PC-9 (cell line): ENCODE measurements at regions not wholly inside any gene's neighbourhood (a gene's known extent, or its start where the extent isn't known, plus 50 kb on each side); places are given as distances from the start of the nearest gene placed in this dataset.

Source experiments
- EZH2 ChIP-seq: fragments of 200-600 bp; sonication (generic); IDR thresholded peaks from 2 replicates; pipeline ENCODE4 v1.8.0; 2017; ENCODE audit warnings: antibody characterized with exemption, low read depth
- TF ChIP-seq, protein P1 (sequence below): fragments of 200-600 bp; sonication (generic); conservative IDR thresholded peaks from 2 replicates; pipeline ENCODE4 v1.6.1; 2017; ENCODE audit warnings: mixed run types, antibody characterized with exemption, mild to moderate bottlenecking, moderate library complexity

DNA sequence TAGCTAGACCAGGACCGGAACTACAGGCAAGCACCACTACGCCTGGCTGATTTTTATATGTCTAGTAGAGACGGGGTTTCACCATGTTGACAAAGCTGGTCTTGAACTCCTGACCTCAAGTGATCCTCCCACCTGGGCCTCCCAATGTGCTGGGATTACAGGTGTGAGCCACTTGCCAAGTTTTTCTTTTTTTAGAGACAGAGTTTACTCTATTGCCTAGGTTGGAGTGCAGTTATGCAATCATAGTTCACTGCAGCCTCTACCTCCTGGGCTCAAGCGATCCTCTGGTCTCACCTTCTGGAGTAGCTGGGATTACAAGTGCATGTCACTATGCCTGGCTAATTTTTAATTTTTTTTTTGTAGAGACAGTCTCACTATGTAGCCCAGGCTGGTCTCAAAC is 201.5 kb upstream of the TBX3 start:
- TF ChIP-seq, protein P1, sequence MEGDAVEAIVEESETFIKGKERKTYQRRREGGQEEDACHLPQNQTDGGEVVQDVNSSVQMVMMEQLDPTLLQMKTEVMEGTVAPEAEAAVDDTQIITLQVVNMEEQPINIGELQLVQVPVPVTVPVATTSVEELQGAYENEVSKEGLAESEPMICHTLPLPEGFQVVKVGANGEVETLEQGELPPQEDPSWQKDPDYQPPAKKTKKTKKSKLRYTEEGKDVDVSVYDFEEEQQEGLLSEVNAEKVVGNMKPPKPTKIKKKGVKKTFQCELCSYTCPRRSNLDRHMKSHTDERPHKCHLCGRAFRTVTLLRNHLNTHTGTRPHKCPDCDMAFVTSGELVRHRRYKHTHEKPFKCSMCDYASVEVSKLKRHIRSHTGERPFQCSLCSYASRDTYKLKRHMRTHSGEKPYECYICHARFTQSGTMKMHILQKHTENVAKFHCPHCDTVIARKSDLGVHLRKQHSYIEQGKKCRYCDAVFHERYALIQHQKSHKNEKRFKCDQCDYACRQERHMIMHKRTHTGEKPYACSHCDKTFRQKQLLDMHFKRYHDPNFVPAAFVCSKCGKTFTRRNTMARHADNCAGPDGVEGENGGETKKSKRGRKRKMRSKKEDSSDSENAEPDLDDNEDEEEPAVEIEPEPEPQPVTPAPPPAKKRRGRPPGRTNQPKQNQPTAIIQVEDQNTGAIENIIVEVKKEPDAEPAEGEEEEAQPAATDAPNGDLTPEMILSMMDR = no peak
- no peak for TF ChIP-seq EZH2
